ENCODE measurements at regions not wholly inside any gene's neighbourhood (a gene's known extent, or its start where the extent isn't known, plus 50 kb on each side); places are given as distances from the start of the nearest gene placed in this dataset.

DNA sequence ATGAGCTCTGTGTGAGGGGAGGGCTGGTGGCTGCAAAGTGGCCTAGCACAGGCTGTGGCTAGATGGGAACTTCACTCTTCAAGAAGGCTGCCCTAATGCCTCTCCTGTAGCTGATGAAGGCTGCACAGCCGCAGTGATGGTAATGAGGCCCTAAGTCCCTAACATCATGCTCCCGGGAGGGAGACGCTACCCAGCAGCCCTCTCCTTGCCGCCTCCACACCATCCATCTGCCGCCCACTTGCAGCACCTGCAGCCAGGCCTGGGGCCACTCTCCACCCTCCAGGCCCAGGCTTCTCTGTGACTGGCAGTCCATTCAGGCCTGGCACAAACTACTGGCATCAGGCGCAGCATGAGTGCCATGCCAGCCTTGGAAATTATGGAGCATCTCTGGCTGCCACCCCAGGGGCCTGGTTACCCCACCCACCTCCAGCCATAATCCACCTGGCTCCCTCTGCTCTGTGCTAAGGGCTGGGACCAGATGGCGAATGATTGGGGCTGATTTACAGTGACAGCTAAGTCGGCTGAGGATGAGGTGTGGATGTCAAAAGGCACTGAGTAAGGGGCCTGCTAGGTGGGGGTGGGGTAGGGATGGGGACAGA lies 284.2 kb downstream of the LRFN2 start:
- no peak overlapping the region for H3K4ac ChIP-seq (ENCODE audit: low read depth, low read length)
- ChIA-PET POLR2A (ENCODE audit: unreplicated experiment) (no interaction called here), CTCF (interaction anchor here (0.6 to 1.0 kb wide), 2 partner anchors 312 to 322 kb away, joined by 3 to 6 read pairs; no protein-coding TSS in a partner anchor)
- H4K20me1 ChIP-seq (ENCODE audit: insufficient read depth, low read length), result no peaks in the 10 kb centered on the region
- no peaks in the 10 kb centered on the region for H3K9me3 ChIP-seq (ENCODE audit: control insufficient read depth, insufficient read depth, low read length)
- H3K9me1 ChIP-seq (ENCODE audit: insufficient read depth, low read length), result no peaks in the 10 kb centered on the region
- no peak for ATAC-seq (ENCODE audit: low read depth)
- no peak for DNase-seq
- H2BK20ac ChIP-seq (ENCODE audit: low read depth, low read length), result no peak overlapping the region
- no peak overlapping the region for H3K9ac ChIP-seq (ENCODE audit: low read depth, low read length)
- no peak overlapping the region for H4K5ac ChIP-seq (ENCODE audit: low read depth, low read length)
- H2BK5ac ChIP-seq (ENCODE audit: low read depth, low read length, poor library complexity, severe bottlenecking), result no peak overlapping the region
- H2AK9ac ChIP-seq (replicated peaks; ENCODE audit: low read depth, low read length, poor library complexity), result no peak overlapping the region
- H3K23ac ChIP-seq (ENCODE audit: low read depth, low read length), result no peak overlapping the region
- in situ Hi-C loops (cut with MboI; ENCODE audit: low sequenced_read_pairs) (no loop called here), dilution Hi-C loops (cut with HindIII; ENCODE audit: low sequenced_read_pairs, unreplicated experiment) (no loop called here), intact Hi-C loops (cut with micrococcal nuclease) (loop anchor here (10.0 kb wide), 1 partner anchor 398 kb away; no protein-coding TSS in a partner anchor)
- no peak overlapping the region for H3K27ac ChIP-seq (ENCODE audit: insufficient read depth, low read length)
- H4K91ac ChIP-seq (ENCODE audit: insufficient read depth, low read depth, low read length), result no peak overlapping the region
- H3K27me3 ChIP-seq (ENCODE audit: control insufficient read depth, insufficient read depth, low read length), result peaks cover 2% of the 10 kb centered on the region; the same call in 1 of the 2 replicates
- no peak overlapping the region for H3K4me2 ChIP-seq (ENCODE audit: low read depth, low read length)
- H3K36me3 ChIP-seq (ENCODE audit: control insufficient read depth, insufficient read depth, low read length), result no peaks in the 10 kb centered on the region
- H3K14ac ChIP-seq (replicated peaks; ENCODE audit: low read depth, low read length), result no peak overlapping the region
- no peak overlapping the region for H3K56ac ChIP-seq (ENCODE audit: extremely low read depth, insufficient read depth, low read length)
- H3K18ac ChIP-seq (ENCODE audit: low read depth, low read length), result no peak overlapping the region
- no peak for TF ChIP-seq FOS (IDR thresholded peaks at IDR 0.05; ENCODE audit: low read depth, low read length)
- TF ChIP-seq MAZ (IDR thresholded peaks at IDR 0.05; ENCODE audit: borderline replicate concordance, low read depth, low read length), result no peak
- no peak for TF ChIP-seq CHD1 (IDR thresholded peaks at IDR 0.05; ENCODE audit: low read depth, low read length)
- no peak for TF ChIP-seq CEBPB (IDR thresholded peaks at IDR 0.05; ENCODE audit: low read depth, low read length)
- TF ChIP-seq, protein P1, sequence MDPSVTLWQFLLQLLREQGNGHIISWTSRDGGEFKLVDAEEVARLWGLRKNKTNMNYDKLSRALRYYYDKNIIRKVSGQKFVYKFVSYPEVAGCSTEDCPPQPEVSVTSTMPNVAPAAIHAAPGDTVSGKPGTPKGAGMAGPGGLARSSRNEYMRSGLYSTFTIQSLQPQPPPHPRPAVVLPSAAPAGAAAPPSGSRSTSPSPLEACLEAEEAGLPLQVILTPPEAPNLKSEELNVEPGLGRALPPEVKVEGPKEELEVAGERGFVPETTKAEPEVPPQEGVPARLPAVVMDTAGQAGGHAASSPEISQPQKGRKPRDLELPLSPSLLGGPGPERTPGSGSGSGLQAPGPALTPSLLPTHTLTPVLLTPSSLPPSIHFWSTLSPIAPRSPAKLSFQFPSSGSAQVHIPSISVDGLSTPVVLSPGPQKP (IDR thresholded peaks at IDR 0.05; ENCODE audit: borderline replicate concordance, low read depth, low read length), result no peak
- TF ChIP-seq SMC3 (IDR thresholded peaks at IDR 0.05; ENCODE audit: low read depth, low read length), result no peak
- no peak for TF ChIP-seq RAD21 (IDR thresholded peaks at IDR 0.05; ENCODE audit: low read length)
- no peak for TF ChIP-seq BHLHE40 (IDR thresholded peaks at IDR 0.05; ENCODE audit: low read depth, low read length)
- TF ChIP-seq, protein P2, sequence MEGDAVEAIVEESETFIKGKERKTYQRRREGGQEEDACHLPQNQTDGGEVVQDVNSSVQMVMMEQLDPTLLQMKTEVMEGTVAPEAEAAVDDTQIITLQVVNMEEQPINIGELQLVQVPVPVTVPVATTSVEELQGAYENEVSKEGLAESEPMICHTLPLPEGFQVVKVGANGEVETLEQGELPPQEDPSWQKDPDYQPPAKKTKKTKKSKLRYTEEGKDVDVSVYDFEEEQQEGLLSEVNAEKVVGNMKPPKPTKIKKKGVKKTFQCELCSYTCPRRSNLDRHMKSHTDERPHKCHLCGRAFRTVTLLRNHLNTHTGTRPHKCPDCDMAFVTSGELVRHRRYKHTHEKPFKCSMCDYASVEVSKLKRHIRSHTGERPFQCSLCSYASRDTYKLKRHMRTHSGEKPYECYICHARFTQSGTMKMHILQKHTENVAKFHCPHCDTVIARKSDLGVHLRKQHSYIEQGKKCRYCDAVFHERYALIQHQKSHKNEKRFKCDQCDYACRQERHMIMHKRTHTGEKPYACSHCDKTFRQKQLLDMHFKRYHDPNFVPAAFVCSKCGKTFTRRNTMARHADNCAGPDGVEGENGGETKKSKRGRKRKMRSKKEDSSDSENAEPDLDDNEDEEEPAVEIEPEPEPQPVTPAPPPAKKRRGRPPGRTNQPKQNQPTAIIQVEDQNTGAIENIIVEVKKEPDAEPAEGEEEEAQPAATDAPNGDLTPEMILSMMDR (conservative IDR thresholded peaks at IDR 0.05; ENCODE audit: low read depth, low read length), result no peak
- no peak for TF ChIP-seq NFE2L2 (IDR thresholded peaks at IDR 0.05; ENCODE audit: low read depth, low read length)
- TF ChIP-seq POLR2A (IDR thresholded peaks at IDR 0.05; ENCODE audit: low read depth, low read length), result no peak
- TF ChIP-seq MXI1 (IDR thresholded peaks at IDR 0.05; ENCODE audit: borderline replicate concordance, low read depth, low read length), result no peak
- no peak for TF ChIP-seq RCOR1 (IDR thresholded peaks at IDR 0.05; ENCODE audit: insufficient replicate concordance, low read length)
- no peak for TF ChIP-seq USF2 (IDR thresholded peaks at IDR 0.05; ENCODE audit: low read depth, low read length)
- TF ChIP-seq RFX5 (IDR thresholded peaks at IDR 0.05; ENCODE audit: low read depth, low read length), result no peak
- TF ChIP-seq MAFK (IDR thresholded peaks at IDR 0.05; ENCODE audit: low read depth, low read length), result no peak
- no peak overlapping the region for H2AFZ ChIP-seq (replicated peaks; ENCODE audit: low read length, poor library complexity)
- no TSS peak for BruUV-seq (replicated peaks)
- no peaks in the 10 kb centered on the region for H3K4me1 ChIP-seq (ENCODE audit: control insufficient read depth, insufficient read depth, low read length)
- H2BK120ac ChIP-seq (ENCODE audit: low read depth, low read length), result no peak overlapping the region
- no peak overlapping the region for H2BK15ac ChIP-seq (ENCODE audit: low read depth, low read length)
- 49% methylated on average over 3 of the region's 8 CpGs; no CpG with 5 or more reads in 1 of the 2 experiments for WGBS, 2 experiments (ENCODE audit: extremely low coverage in 2 of 2, insufficient read length in 1 of 2)
- no peak overlapping the region for H3K4me3 ChIP-seq (ENCODE audit: insufficient read depth, low read depth, low read length)
- no peak overlapping the region for H4K8ac ChIP-seq (ENCODE audit: low read depth in 2 of 2, low read length in 2 of 2)
- no peaks in the 10 kb centered on the region for H3K79me1 ChIP-seq (ENCODE audit: low read depth in 1 of 2, low read length in 2 of 2)
- H2AK5ac ChIP-seq (ENCODE audit: low read depth, low read length), result no peak overlapping the region

Data from IMR-90 (cell line).